Kidney (tissue), 13 donors: ENCODE measurements at regions not wholly inside any gene's neighbourhood (a gene's known extent, or its start where the extent isn't known, plus 50 kb on each side); places are given as distances from the start of the nearest gene placed in this dataset.

Experiments used
- DNase-seq, 5 donors: peaks; one replicate each; pipeline ENCODE4 v3.0.0-alpha.2; 2013 to 2020
- FAIRE-seq: peaks from 2 replicates; lab custom pipeline; 2012; peaks lifted over from hg19 to GRCh38; lab: Jason Lieb, UNC
- H3K27ac ChIP-seq, 2 donors: one replicate each; pipeline ENCODE4 v1.7.0; 2013; ENCODE audit warnings: low read depth in 2 of 2, low read length in 2 of 2, inconsistent platforms in 1 of 2
- H3K27me3 ChIP-seq: one replicate; pipeline ENCODE4 v1.7.1; 2013; ENCODE audit warnings: low read length, inconsistent platforms; ENCODE audit not compliant: control insufficient read depth, insufficient read depth
- H3K36me3 ChIP-seq, 3 donors: one replicate each; pipeline versions ENCODE4 v1.7.0 to v1.7.1; 2013; ENCODE audit warnings: low read length in 3 of 3, control low read depth in 1 of 3, inconsistent platforms in 1 of 3; ENCODE audit not compliant: insufficient read depth in 3 of 3, control insufficient read depth in 2 of 3
- H3K4me1 ChIP-seq, 3 donors: one replicate each; pipeline versions ENCODE4 v1.7.0 to v1.7.1; 2013; ENCODE audit warnings: low read length in 3 of 3, inconsistent platforms in 1 of 3, low read depth in 1 of 3; ENCODE audit not compliant: control insufficient read depth in 2 of 3, insufficient read depth in 2 of 3
- H3K4me3 ChIP-seq, 3 donors: one replicate each; pipeline versions ENCODE4 v1.7.0 to v1.8.1; 2013; ENCODE audit warnings: low read length in 3 of 3, control low read depth in 1 of 3, inconsistent platforms in 1 of 3
- H3K9ac ChIP-seq, 3 donors: one replicate each; pipeline versions ENCODE4 v1.7.0 to v1.7.1; 2013; ENCODE audit warnings: low read length in 3 of 3, control low read depth in 1 of 3, inconsistent platforms in 1 of 3
- H3K9me3 ChIP-seq, 3 donors: one replicate each; pipeline versions ENCODE4 v1.7.0 to v1.7.1; 2013; ENCODE audit warnings: low read length in 3 of 3, control low read depth in 1 of 3, inconsistent platforms in 1 of 3; ENCODE audit not compliant: control insufficient read depth in 2 of 3, insufficient read depth in 1 of 3
- CTCF ChIP-seq: IDR thresholded peaks from 3 replicates; pipeline ENCODE4 v1.5.1; 2012; ENCODE audit warnings: mild to moderate bottlenecking, moderate library complexity, borderline replicate concordance; ENCODE audit not compliant: insufficient read depth; ENCODE audit errors: extremely low read depth
- intact Hi-C: fragments of 100-400 bp; cut with DNase I; formaldehyde crosslinking; loops from one replicate; pipeline ENCODE4 v1.11.1; 2022
- donor health status: control.
- donor health status: control.
- donor health status: control.
- donor health status: control.
- donor health status: control.
- donor health status: DM: yes; HTN: yes; CAD: no.
- donor health status: Normal renal cell carcinoma (clear cell type).

- H3K27me3 ChIP-seq: no peaks in the 10 kb centered on the region
- no peaks in the 10 kb centered on the region for H3K9me3 ChIP-seq
- no peaks in the 10 kb centered on the region for H3K4me1 ChIP-seq
- DNase-seq: peak in 2 of 5 donors; percentile 2 to 21
- no peak overlapping the region for H3K4me3 ChIP-seq
- H3K36me3 ChIP-seq: no peaks in the 10 kb centered on the region
- H3K27ac ChIP-seq: no peak overlapping the region
- intact Hi-C loops: no loop called here
- FAIRE-seq: no peak
- no peak for TF ChIP-seq CTCF
- H3K9ac ChIP-seq: no peak overlapping the region
Observed at GRCh38 chr3:106514431-106514830, 645.6 kb upstream of the CBLB start.

- no peak overlapping the region for H3K4me3 ChIP-seq
- no peak overlapping the region for H3K9ac ChIP-seq
- no peaks in the 10 kb centered on the region for H3K9me3 ChIP-seq
- no peaks in the 10 kb centered on the region for H3K4me1 ChIP-seq
- FAIRE-seq (no peak), DNase-seq (no peak)
- H3K36me3 ChIP-seq: no peaks in the 10 kb centered on the region
- no peak for TF ChIP-seq CTCF
- intact Hi-C loops: no loop called here
- no peaks in the 10 kb centered on the region for H3K27me3 ChIP-seq
- H3K27ac ChIP-seq: no peak overlapping the region
Observed at GRCh38 chr3:106518516-106518915, 649.7 kb upstream of the CBLB start.

GRCh38 chr3:106522397-106522796 is 653.6 kb upstream of the CBLB start:
- intact Hi-C loops: no loop called here
- Histone ChIP-seq H3K9me3 (no peaks in the 10 kb centered on the region), H3K4me3 (no peak overlapping the region), H3K9ac (no peak overlapping the region), H3K27ac (no peak overlapping the region), H3K36me3 (no peaks in the 10 kb centered on the region), H3K4me1 (no peaks in the 10 kb centered on the region), H3K27me3 (no peaks in the 10 kb centered on the region)
- no peak for DNase-seq
- TF ChIP-seq CTCF: no peak
- FAIRE-seq: peak; percentile 70

GRCh38 chr3:106528932-106529331 is 660.1 kb upstream of the CBLB start:
- Histone ChIP-seq H3K4me3 (no peak overlapping the region), H3K4me1 (no peaks in the 10 kb centered on the region), H3K36me3 (no peaks in the 10 kb centered on the region), H3K27me3 (no peaks in the 10 kb centered on the region), H3K9ac (no peak overlapping the region), H3K9me3 (no peaks in the 10 kb centered on the region), H3K27ac (no peak overlapping the region)
- FAIRE-seq (no peak), DNase-seq (no peak)
- no peak for TF ChIP-seq CTCF
- intact Hi-C loops: no loop called here
